GM12801 (cell line): ENCODE measurements at regions not wholly inside any gene's neighbourhood (a gene's known extent, or its start where the extent isn't known, plus 50 kb on each side); places are given as distances from the start of the nearest gene placed in this dataset.

Experiments
- TF ChIP-seq, protein P1 (sequence below): IDR thresholded peaks from one replicate; pipeline ENCODE4 v1.5.1; 2011; ENCODE audit warnings: control low read depth; ENCODE audit not compliant: insufficient read length; ENCODE audit errors: extremely low read depth

DNA sequence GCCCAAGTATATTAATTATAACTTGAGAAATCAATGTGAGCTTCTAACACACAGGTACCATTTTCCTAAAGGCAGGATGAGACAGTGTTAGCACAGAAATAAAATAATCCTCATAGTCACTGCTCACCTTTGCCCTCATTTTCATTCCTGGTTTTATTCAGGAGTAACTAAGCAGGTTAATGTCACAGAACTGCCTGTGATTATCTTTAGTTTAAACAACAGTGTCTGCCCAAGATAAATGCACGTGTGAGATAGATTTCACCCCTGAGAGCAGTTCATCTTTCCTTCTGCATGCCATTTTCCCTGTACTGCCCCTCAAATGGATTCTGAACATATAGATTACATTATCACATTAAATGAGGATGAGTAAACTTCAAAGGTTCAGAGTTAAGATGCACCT lies 250.7 kb downstream of the RMST start:
- TF ChIP-seq, protein P1, sequence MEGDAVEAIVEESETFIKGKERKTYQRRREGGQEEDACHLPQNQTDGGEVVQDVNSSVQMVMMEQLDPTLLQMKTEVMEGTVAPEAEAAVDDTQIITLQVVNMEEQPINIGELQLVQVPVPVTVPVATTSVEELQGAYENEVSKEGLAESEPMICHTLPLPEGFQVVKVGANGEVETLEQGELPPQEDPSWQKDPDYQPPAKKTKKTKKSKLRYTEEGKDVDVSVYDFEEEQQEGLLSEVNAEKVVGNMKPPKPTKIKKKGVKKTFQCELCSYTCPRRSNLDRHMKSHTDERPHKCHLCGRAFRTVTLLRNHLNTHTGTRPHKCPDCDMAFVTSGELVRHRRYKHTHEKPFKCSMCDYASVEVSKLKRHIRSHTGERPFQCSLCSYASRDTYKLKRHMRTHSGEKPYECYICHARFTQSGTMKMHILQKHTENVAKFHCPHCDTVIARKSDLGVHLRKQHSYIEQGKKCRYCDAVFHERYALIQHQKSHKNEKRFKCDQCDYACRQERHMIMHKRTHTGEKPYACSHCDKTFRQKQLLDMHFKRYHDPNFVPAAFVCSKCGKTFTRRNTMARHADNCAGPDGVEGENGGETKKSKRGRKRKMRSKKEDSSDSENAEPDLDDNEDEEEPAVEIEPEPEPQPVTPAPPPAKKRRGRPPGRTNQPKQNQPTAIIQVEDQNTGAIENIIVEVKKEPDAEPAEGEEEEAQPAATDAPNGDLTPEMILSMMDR, result no peak

DNA sequence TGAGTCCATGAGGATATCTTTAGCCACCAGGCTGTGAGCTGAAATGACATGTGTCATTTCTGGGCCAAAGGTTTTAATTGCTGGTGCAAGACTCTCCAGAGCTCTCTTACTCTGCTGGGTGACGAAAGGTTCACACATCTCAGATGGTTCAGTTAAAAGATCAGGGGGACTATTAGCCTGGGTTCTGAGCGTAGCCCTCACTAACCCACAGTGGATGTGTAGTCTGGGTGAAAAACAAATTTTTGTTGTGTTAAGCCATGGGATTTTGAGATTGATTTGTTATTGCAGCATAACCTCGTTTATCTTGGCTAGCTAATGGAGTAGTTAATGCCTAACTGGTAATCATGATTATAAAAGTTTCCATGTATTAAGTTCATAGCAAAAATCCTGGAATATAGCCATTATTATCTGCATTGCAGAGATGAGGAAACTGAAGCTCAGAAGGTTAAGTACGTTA lies 251.5 kb downstream of the RMST start:
- TF ChIP-seq, protein P1, result no peak

DNA sequence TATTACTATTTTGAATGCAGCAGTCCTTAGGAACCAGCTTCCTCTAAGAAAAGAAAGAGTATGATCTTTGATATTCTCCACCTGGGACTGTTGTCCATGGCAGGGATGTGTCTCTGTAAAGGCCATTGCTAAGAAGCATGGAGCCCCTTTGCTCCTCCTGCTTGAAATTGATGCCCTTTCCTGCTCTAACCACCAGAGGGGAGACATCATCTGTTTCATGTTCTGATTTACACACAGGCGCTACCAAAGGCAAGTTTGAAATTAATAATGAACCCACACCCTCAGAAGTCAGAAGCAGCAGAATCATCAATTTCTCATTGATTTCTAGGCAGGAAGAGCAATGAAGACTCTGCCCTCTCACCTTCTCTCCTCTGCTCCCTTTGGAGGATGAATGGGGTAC lies 253.8 kb downstream of the RMST start:
- TF ChIP-seq, protein P1, result no peak

DNA sequence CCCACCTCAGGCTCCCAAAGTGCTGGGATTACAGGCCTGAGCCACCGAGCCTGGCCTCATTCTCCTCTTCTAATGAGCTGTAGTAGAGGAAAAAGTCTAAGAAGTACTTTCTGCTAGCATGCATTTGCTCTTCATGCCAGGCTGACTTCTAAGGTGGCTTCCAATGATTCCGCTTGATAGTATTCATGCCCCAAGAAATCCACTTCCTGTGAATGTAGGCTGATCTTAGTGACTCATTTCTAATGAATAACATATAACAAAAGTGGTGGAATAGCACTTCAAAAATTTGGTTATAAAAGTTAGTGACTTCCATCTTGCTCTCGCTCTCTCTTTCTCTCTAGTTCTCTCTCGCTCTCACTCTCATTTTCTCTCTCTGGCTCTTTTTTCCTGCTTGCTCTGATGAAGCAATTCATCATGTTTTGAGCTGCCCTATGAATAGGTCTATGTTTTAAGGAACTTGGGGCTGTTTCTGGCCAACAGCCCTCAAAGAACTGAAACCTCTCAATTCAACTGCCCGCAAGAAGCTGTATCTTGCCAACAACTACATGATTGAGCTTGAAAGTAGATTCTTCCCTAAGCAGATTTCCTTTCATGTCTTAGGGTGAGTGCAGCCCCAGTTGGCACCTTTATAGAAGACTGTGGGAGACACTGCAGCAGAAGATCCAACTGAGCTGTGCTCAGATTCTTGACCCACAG lies 282.9 kb downstream of the RMST start:
- TF ChIP-seq, protein P1, result no peak

DNA sequence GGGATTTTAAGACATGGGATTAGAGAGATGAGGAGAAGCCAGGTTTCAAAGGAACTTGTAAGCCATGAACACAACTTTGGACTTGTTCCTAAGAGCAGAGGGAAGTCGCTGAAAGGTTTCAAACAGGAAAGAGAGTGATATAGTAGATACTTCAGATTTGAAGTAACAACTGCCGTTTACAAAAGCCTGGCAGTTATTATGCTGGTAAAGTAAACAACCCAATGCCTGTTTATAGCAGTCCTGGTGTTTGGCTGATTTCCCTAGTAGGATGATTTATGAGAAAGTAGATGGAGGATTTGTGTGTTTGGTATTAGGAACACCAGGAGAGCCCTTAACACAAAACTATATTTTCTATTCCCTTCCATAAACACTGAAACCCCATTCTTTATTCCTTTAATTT lies 285.7 kb downstream of the RMST start:
- TF ChIP-seq, protein P1, result no peak

DNA sequence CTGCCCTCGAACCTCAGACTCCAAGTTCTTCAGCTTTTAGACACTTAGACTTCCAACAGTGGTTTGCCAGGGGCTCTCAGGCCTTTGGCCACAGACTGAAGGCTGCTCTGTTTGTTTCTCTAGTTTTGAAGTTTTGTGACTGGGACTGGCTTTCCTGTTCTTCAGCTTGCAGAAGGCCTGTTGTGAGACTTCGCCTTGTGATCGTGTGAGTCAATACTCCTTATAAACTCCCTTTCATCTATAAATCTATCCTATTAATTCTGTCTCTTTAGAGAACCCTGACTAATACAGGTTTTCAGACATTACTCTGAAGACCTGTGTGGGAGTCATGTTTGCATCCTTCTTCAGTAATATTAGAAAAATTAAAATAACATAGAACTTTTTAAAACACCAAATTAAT lies 289.1 kb downstream of the RMST start:
- TF ChIP-seq, protein P1, result no peak

DNA sequence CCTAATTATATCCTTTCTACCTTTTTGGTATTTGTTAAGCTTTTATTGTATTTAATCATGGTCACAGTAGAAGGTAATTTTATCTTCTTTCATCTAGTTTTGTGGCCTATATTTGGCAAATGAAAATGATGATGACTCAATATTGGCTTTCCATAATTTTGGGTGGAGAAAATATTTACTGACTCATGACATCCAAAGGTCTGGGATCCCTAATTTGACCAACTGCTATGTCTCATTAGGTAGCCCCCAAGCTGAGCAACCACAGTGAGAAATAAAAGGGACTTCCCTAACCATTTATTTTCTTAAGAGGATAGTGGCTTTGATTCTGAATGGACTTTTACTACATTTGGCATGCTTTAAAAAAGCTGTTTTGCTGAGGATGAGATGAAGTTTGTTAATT lies 289.5 kb downstream of the RMST start:
- TF ChIP-seq, protein P1, result no peak
